ENCODE measurements at regions not wholly inside any gene's neighbourhood (a gene's known extent, or its start where the extent isn't known, plus 50 kb on each side); places are given as distances from the start of the nearest gene placed in this dataset.

DNA sequence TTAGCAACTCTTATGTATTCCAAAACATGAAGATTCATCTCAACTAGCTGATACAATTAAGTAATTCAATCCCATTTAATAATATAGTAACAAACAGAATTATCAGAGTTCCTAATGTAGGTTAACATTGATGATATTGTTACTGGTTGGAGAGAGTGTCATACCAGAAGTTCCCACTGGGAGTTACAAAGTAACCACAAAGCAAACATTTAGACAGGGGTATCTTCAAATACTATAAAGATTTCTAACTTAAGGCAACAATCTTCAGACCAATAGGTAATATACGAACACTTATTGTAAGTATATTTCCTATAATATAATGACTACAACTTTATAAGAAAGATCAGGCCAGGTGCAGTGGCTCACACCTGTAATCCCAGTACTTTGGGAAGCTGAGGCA lies 1372.9 kb upstream of the PIK3C3 start:
- TF ChIP-seq EZH2phosphoT487 (IDR thresholded peaks at IDR 0.05; ENCODE audit: borderline replicate concordance, low read length) (no peak), CTCF (IDR thresholded peaks at IDR 0.05; ENCODE audit: low read depth, low read length, poor library complexity, severe bottlenecking) (no peak)
- Histone ChIP-seq H4K20me1 (ENCODE audit: control insufficient read depth, insufficient read depth, low read depth, low read length) (no peaks in the 10 kb centered on the region), H3K9me2 (replicated peaks; ENCODE audit: control insufficient read depth, low read length) (no peaks in the 10 kb centered on the region), H3K4me1 (ENCODE audit: control insufficient read depth, low read length) (no peaks in the 10 kb centered on the region), H3K9me3 (ENCODE audit: control insufficient read depth, insufficient read depth, low read length) (no peaks in the 10 kb centered on the region), H3F3A (ENCODE audit: control insufficient read depth, insufficient read depth) (no peaks in the 10 kb centered on the region), H3K27ac (ENCODE audit: low read depth, low read length) (no peak overlapping the region), H3K4me2 (ENCODE audit: low read length) (no peak overlapping the region), H3K36me3 (ENCODE audit: control insufficient read depth, low read length) (no peaks in the 10 kb centered on the region), H3K27me3 (ENCODE audit: control insufficient read depth, low read length) (no peaks in the 10 kb centered on the region), H3K79me2 (ENCODE audit: control insufficient read depth, low read length) (no peaks in the 10 kb centered on the region), H3K4me3 (ENCODE audit: low read length) (no peak overlapping the region)

- Histone ChIP-seq H3K27me3 (ENCODE audit: control insufficient read depth, low read length) (no peaks in the 10 kb centered on the region), H3K4me3 (ENCODE audit: low read length) (no peak overlapping the region), H3K36me3 (ENCODE audit: control insufficient read depth, low read length) (no peaks in the 10 kb centered on the region), H3K9me3 (ENCODE audit: control insufficient read depth, insufficient read depth, low read length) (no peaks in the 10 kb centered on the region), H3F3A (ENCODE audit: control insufficient read depth, insufficient read depth) (no peaks in the 10 kb centered on the region), H4K20me1 (ENCODE audit: control insufficient read depth, insufficient read depth, low read depth, low read length) (no peaks in the 10 kb centered on the region), H3K9me2 (replicated peaks; ENCODE audit: control insufficient read depth, low read length) (no peaks in the 10 kb centered on the region), H3K27ac (ENCODE audit: low read depth, low read length) (no peak overlapping the region), H3K4me2 (ENCODE audit: low read length) (no peak overlapping the region), H3K79me2 (ENCODE audit: control insufficient read depth, low read length) (no peaks in the 10 kb centered on the region), H3K4me1 (ENCODE audit: control insufficient read depth, low read length) (no peaks in the 10 kb centered on the region)
- TF ChIP-seq EZH2phosphoT487 (IDR thresholded peaks at IDR 0.05; ENCODE audit: borderline replicate concordance, low read length) = no peak
- TF ChIP-seq CTCF (IDR thresholded peaks at IDR 0.05; ENCODE audit: low read depth, low read length, poor library complexity, severe bottlenecking) = no peak
These were observed 1377.1 kb upstream of the PIK3C3 start for GRCh38 chr18:40577981-40578365.

DNA sequence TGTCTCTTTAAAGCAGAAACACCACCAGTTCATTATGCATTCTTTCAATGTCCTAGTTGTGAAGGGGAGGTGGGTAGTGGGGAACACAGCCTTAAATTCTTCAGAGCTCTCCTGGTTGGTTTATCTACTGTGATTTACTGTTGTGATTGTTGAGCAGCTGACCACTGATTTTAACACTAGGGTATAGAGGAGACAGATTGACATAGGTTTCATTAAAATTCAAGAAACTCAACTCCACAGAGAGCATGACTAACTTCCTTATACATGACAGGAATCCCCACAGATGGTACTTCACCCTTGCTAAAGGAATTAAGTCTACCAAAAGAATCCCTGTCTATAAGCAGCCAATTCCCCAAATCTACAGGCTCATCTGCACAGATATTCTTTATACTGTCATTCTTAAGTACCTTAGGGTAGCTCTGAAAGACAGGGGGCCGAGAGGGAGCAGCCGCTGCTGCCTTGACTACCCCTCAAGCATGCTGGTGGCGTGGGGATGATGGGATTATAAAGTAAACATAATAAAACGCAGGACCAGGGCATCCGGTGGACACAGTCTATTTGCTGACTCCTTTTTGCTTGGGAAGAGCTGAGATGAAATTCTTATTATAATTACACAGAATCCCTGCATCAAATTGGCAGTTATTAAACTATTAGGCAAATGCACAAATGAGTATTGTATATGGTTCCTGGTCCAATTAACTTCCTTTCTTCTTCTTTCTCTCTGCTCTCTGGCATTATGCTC lies 1377.6 kb upstream of the PIK3C3 start:
- Histone ChIP-seq H3K36me3 (ENCODE audit: control insufficient read depth, low read length) (no peaks in the 10 kb centered on the region), H3K9me2 (replicated peaks; ENCODE audit: control insufficient read depth, low read length) (no peaks in the 10 kb centered on the region), H3K9me3 (ENCODE audit: control insufficient read depth, insufficient read depth, low read length) (no peaks in the 10 kb centered on the region), H3K79me2 (ENCODE audit: control insufficient read depth, low read length) (no peaks in the 10 kb centered on the region), H3F3A (ENCODE audit: control insufficient read depth, insufficient read depth) (no peaks in the 10 kb centered on the region), H3K27ac (ENCODE audit: low read depth, low read length) (no peak overlapping the region), H4K20me1 (ENCODE audit: control insufficient read depth, insufficient read depth, low read depth, low read length) (no peaks in the 10 kb centered on the region), H3K4me1 (ENCODE audit: control insufficient read depth, low read length) (no peaks in the 10 kb centered on the region), H3K4me2 (ENCODE audit: low read length) (no peak overlapping the region), H3K4me3 (ENCODE audit: low read length) (no peak overlapping the region), H3K27me3 (ENCODE audit: control insufficient read depth, low read length) (no peaks in the 10 kb centered on the region)
- TF ChIP-seq EZH2phosphoT487 (IDR thresholded peaks at IDR 0.05; ENCODE audit: borderline replicate concordance, low read length) (no peak), CTCF (IDR thresholded peaks at IDR 0.05; ENCODE audit: low read depth, low read length, poor library complexity, severe bottlenecking) (no peak)

Data from DOHH2 (cell line).